ENCODE measurements at regions not wholly inside any gene's neighbourhood (a gene's known extent, or its start where the extent isn't known, plus 50 kb on each side); places are given as distances from the start of the nearest gene placed in this dataset.

- DNase-seq = no peak
- H3K4me1 ChIP-seq = peaks cover 0 to 7% (median 0%) of the 10 kb centered on the region in 12 donors
- TF ChIP-seq, protein P1, sequence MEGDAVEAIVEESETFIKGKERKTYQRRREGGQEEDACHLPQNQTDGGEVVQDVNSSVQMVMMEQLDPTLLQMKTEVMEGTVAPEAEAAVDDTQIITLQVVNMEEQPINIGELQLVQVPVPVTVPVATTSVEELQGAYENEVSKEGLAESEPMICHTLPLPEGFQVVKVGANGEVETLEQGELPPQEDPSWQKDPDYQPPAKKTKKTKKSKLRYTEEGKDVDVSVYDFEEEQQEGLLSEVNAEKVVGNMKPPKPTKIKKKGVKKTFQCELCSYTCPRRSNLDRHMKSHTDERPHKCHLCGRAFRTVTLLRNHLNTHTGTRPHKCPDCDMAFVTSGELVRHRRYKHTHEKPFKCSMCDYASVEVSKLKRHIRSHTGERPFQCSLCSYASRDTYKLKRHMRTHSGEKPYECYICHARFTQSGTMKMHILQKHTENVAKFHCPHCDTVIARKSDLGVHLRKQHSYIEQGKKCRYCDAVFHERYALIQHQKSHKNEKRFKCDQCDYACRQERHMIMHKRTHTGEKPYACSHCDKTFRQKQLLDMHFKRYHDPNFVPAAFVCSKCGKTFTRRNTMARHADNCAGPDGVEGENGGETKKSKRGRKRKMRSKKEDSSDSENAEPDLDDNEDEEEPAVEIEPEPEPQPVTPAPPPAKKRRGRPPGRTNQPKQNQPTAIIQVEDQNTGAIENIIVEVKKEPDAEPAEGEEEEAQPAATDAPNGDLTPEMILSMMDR (IDR thresholded peaks at IDR 0.05) = no peak
- TF ChIP-seq POLR2A (IDR thresholded peaks at IDR 0.05) = no peak
- H3K9me3 ChIP-seq = peaks cover 0 to 5% (median 0%) of the 10 kb centered on the region in 12 donors
- no peak overlapping the region for H3K27ac ChIP-seq
- intact Hi-C loops (cut with DNase I) = no loop called here
- 24 to 45% (median 32%) methylated on average over 2 of the region's 2 CpGs for WGBS, 4 donors
- H3K4me3 ChIP-seq = no peak overlapping the region
- peaks cover 12 to 38% (median 15%) of the 10 kb centered on the region in 9 donors for H3K27me3 ChIP-seq
- no peak for ATAC-seq
- H3K36me3 ChIP-seq = no peaks in the 10 kb centered on the region
Measured at GRCh38 chr12:127450826-127451225, 816.1 kb upstream of the TMEM132C start.

GRCh38 chr12:127455347-127456265, 811.4 kb upstream of the TMEM132C start:
- DNase-seq = no peak
- H3K27ac ChIP-seq = no peak overlapping the region
- no peaks in the 10 kb centered on the region for H3K36me3 ChIP-seq
- peaks cover 0 to 11% (median 0%) of the 10 kb centered on the region in 12 donors for H3K4me1 ChIP-seq
- peak in 1 of 4 donors; percentile 24 for ATAC-seq
- peaks cover 0 to 5% (median 0%) of the 10 kb centered on the region in 12 donors for H3K9me3 ChIP-seq
- WGBS, 4 donors = 3 to 4% (median 4%) methylated on average over 32 to 85 of the region's 85 CpGs
- peaks cover 16 to 62% (median 25%) of the 10 kb centered on the region in 9 donors for H3K27me3 ChIP-seq
- intact Hi-C loops (cut with DNase I) = no loop called here
- TF ChIP-seq, protein P1 (IDR thresholded peaks at IDR 0.05) = no peak
- no peak for TF ChIP-seq POLR2A (IDR thresholded peaks at IDR 0.05)
- H3K4me3 ChIP-seq = no peak overlapping the region

DNA sequence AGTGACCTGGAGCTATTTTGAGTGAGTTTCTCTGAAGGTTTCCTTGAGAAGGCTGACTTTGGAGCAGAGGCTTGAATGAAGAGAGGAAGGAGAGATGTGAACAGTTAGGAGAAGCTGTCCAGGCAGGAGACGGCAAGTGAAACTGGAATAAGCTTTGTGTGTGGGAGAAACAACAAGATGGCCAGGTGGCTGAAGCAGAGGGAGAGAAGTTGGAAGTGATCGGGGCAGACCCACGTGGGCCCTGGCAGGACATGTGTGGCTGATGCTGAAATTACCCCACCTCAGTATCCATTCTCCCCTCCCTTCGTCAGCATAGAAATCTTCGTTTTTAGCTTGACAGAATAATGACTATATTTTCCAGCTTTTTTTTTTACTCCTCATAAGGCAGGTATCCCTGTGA, 809.2 kb upstream of the TMEM132C start:
- ATAC-seq (no peak), DNase-seq (no peak)
- H3K36me3 ChIP-seq = no peaks in the 10 kb centered on the region
- peaks cover 16 to 60% (median 25%) of the 10 kb centered on the region in 9 donors for H3K27me3 ChIP-seq
- H3K27ac ChIP-seq = no peak overlapping the region
- no peak for TF ChIP-seq POLR2A (IDR thresholded peaks at IDR 0.05)
- TF ChIP-seq, protein P1 (IDR thresholded peaks at IDR 0.05) = no peak
- WGBS, 4 donors = 69 to 84% (median 76%) methylated on average over 5 of the region's 5 CpGs
- no peak overlapping the region for H3K4me3 ChIP-seq
- H3K9me3 ChIP-seq = no peaks in the 10 kb centered on the region
- intact Hi-C loops (cut with DNase I) = no loop called here
- peaks cover 0 to 11% (median 0%) of the 10 kb centered on the region in 12 donors for H3K4me1 ChIP-seq

GRCh38 chr12:127459166-127459565, 807.8 kb upstream of the TMEM132C start:
- no peak for TF ChIP-seq POLR2A (IDR thresholded peaks at IDR 0.05)
- TF ChIP-seq, protein P1 (IDR thresholded peaks at IDR 0.05) = no peak
- peaks cover 16 to 46% (median 25%) of the 10 kb centered on the region in 9 donors for H3K27me3 ChIP-seq
- no peaks in the 10 kb centered on the region for H3K36me3 ChIP-seq
- 70 to 76% (median 74%) methylated on average over 2 of the region's 2 CpGs for WGBS, 4 donors
- peaks cover 0 to 11% (median 0%) of the 10 kb centered on the region in 12 donors for H3K4me1 ChIP-seq
- DNase-seq (no peak), ATAC-seq (no peak)
- intact Hi-C loops (cut with DNase I) = no loop called here
- no peak overlapping the region for H3K4me3 ChIP-seq
- H3K9me3 ChIP-seq = no peaks in the 10 kb centered on the region
- no peak overlapping the region for H3K27ac ChIP-seq

All from heart left ventricle (tissue), 16 donors.